HL-60 (cell line): ENCODE measurements at regions not wholly inside any gene's neighbourhood (a gene's known extent, or its start where the extent isn't known, plus 50 kb on each side); places are given as distances from the start of the nearest gene placed in this dataset.
"Not testable (repeated sequence)": the region's sequence is repeated elsewhere in the genome, so short reads cannot be mapped to it uniquely, and the experiment has no call there.

Experiments
- GABPA ChIP-seq: IDR thresholded peaks from 2 replicates; pipeline ENCODE4 v1.6.1; 2012; ENCODE audit warnings: low read depth
- POLR2AphosphoS5 ChIP-seq: IDR thresholded peaks from 2 replicates; pipeline ENCODE4 v1.6.1; 2012; ENCODE audit warnings: low read depth
- TF ChIP-seq, protein P1 (sequence below): IDR thresholded peaks from one replicate; pipeline ENCODE4 v1.5.1; 2011; ENCODE audit warnings: low read length, control low read depth, inconsistent platforms; ENCODE audit not compliant: insufficient read depth
- TF ChIP-seq, protein P2 (sequence below): IDR thresholded peaks from 2 replicates; pipeline ENCODE4 v1.6.1; 2012; ENCODE audit warnings: low read depth; ENCODE audit not compliant: insufficient replicate concordance

- TF ChIP-seq, protein P1, sequence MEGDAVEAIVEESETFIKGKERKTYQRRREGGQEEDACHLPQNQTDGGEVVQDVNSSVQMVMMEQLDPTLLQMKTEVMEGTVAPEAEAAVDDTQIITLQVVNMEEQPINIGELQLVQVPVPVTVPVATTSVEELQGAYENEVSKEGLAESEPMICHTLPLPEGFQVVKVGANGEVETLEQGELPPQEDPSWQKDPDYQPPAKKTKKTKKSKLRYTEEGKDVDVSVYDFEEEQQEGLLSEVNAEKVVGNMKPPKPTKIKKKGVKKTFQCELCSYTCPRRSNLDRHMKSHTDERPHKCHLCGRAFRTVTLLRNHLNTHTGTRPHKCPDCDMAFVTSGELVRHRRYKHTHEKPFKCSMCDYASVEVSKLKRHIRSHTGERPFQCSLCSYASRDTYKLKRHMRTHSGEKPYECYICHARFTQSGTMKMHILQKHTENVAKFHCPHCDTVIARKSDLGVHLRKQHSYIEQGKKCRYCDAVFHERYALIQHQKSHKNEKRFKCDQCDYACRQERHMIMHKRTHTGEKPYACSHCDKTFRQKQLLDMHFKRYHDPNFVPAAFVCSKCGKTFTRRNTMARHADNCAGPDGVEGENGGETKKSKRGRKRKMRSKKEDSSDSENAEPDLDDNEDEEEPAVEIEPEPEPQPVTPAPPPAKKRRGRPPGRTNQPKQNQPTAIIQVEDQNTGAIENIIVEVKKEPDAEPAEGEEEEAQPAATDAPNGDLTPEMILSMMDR, result not testable (repeated sequence)
- TF ChIP-seq GABPA, POLR2AphosphoS5: not testable (repeated sequence)
- TF ChIP-seq, protein P2, sequence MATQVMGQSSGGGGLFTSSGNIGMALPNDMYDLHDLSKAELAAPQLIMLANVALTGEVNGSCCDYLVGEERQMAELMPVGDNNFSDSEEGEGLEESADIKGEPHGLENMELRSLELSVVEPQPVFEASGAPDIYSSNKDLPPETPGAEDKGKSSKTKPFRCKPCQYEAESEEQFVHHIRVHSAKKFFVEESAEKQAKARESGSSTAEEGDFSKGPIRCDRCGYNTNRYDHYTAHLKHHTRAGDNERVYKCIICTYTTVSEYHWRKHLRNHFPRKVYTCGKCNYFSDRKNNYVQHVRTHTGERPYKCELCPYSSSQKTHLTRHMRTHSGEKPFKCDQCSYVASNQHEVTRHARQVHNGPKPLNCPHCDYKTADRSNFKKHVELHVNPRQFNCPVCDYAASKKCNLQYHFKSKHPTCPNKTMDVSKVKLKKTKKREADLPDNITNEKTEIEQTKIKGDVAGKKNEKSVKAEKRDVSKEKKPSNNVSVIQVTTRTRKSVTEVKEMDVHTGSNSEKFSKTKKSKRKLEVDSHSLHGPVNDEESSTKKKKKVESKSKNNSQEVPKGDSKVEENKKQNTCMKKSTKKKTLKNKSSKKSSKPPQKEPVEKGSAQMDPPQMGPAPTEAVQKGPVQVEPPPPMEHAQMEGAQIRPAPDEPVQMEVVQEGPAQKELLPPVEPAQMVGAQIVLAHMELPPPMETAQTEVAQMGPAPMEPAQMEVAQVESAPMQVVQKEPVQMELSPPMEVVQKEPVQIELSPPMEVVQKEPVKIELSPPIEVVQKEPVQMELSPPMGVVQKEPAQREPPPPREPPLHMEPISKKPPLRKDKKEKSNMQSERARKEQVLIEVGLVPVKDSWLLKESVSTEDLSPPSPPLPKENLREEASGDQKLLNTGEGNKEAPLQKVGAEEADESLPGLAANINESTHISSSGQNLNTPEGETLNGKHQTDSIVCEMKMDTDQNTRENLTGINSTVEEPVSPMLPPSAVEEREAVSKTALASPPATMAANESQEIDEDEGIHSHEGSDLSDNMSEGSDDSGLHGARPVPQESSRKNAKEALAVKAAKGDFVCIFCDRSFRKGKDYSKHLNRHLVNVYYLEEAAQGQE, result not testable (repeated sequence)
Observed at GRCh38 chr22:15854421-15854820, 164.6 kb downstream of the POTEH start.
